ENCODE measurements at regions not wholly inside any gene's neighbourhood (a gene's known extent, or its start where the extent isn't known, plus 50 kb on each side); places are given as distances from the start of the nearest gene placed in this dataset.
A peak's percentile ranks its signal among the peaks of the same experiment; 100 is the strongest.

GRCh38 chr4:153140294-153140693 lies 63.9 kb upstream of the TRIM2 start:
- no peak for DNase-seq
- no peak overlapping the region for H3K4me3 ChIP-seq
- no peak for ATAC-seq (ENCODE audit: insufficient read depth, low FRiP score)
- no peaks in the 10 kb centered on the region for H3K27me3 ChIP-seq (ENCODE audit: control insufficient read depth in 3 of 3, insufficient read depth in 3 of 3, low read length in 2 of 3)
- H3K9me3 ChIP-seq (ENCODE audit: control insufficient read depth in 4 of 4, insufficient read depth in 3 of 4, low read length in 3 of 4), result peaks cover 0 to 2% (median 0%) of the 10 kb centered on the region in 4 donors
- H3K4me1 ChIP-seq (ENCODE audit: control insufficient read depth in 5 of 5, insufficient read depth in 5 of 5, low read length in 5 of 5), result peaks cover 0 to 19% (median 10%) of the 10 kb centered on the region in 5 donors
- no peaks in the 10 kb centered on the region for H3K36me3 ChIP-seq (ENCODE audit: control insufficient read depth in 4 of 4, insufficient read depth in 4 of 4, low read length in 4 of 4)
- H3K27ac ChIP-seq (ENCODE audit: low read depth in 1 of 2, low read length in 1 of 2), result no peak overlapping the region
- WGBS, 2 donors, result 84 to 91% methylated on average over 5 of the region's 5 CpGs
- TF ChIP-seq CTCF (IDR thresholded peaks at IDR 0.05; ENCODE audit: control extremely low read depth, extremely low read depth), result no peak
- H3K9ac ChIP-seq (ENCODE audit: insufficient read depth in 1 of 2, low read length in 2 of 2), result no peak overlapping the region

GRCh38 chr4:153141238-153141637 lies 63.0 kb upstream of the TRIM2 start:
- H3K9ac ChIP-seq (ENCODE audit: insufficient read depth in 1 of 2, low read length in 2 of 2), result no peak overlapping the region
- WGBS, 2 donors, result 63 to 75% methylated on average over 1 of the region's 1 CpG
- TF ChIP-seq CTCF (IDR thresholded peaks at IDR 0.05; ENCODE audit: control extremely low read depth, extremely low read depth), result no peak
- peaks cover 0 to 19% (median 11%) of the 10 kb centered on the region in 5 donors for H3K4me1 ChIP-seq (ENCODE audit: control insufficient read depth in 5 of 5, insufficient read depth in 5 of 5, low read length in 5 of 5)
- H3K36me3 ChIP-seq (ENCODE audit: control insufficient read depth in 4 of 4, insufficient read depth in 4 of 4, low read length in 4 of 4), result no peaks in the 10 kb centered on the region
- H3K27ac ChIP-seq (ENCODE audit: low read depth in 1 of 2, low read length in 1 of 2), result no peak overlapping the region
- H3K9me3 ChIP-seq (ENCODE audit: control insufficient read depth in 4 of 4, insufficient read depth in 3 of 4, low read length in 3 of 4), result peaks cover 0 to 2% (median 0%) of the 10 kb centered on the region in 4 donors
- no peak for ATAC-seq (ENCODE audit: insufficient read depth, low FRiP score)
- no peak overlapping the region for H3K4me3 ChIP-seq
- DNase-seq, result no peak
- no peaks in the 10 kb centered on the region for H3K27me3 ChIP-seq (ENCODE audit: control insufficient read depth in 3 of 3, insufficient read depth in 3 of 3, low read length in 2 of 3)

- no peak overlapping the region for H3K27ac ChIP-seq (ENCODE audit: low read depth in 1 of 2, low read length in 1 of 2)
These were observed 61.4 kb upstream of the TRIM2 start for GRCh38 chr4:153142700-153143438.

More at GRCh38 chr4:153142700-153143438, 61.4 kb upstream of the TRIM2 start:
- 48 to 50% methylated on average over 7 of the region's 7 CpGs for WGBS, 2 donors
- Histone ChIP-seq H3K4me3 (no peak overlapping the region), H3K9ac (ENCODE audit: insufficient read depth in 1 of 2, low read length in 2 of 2) (no peak overlapping the region), H3K9me3 (ENCODE audit: control insufficient read depth in 4 of 4, insufficient read depth in 3 of 4, low read length in 3 of 4) (peaks cover 0 to under 1% (median 0%) of the 10 kb centered on the region in 4 donors), H3K27me3 (ENCODE audit: control insufficient read depth in 3 of 3, insufficient read depth in 3 of 3, low read length in 2 of 3) (no peaks in the 10 kb centered on the region), H3K36me3 (ENCODE audit: control insufficient read depth in 4 of 4, insufficient read depth in 4 of 4, low read length in 4 of 4) (no peaks in the 10 kb centered on the region), H3K4me1 (ENCODE audit: control insufficient read depth in 5 of 5, insufficient read depth in 5 of 5, low read length in 5 of 5) (peaks cover 0 to 16% (median 12%) of the 10 kb centered on the region in 5 donors)
- TF ChIP-seq CTCF (IDR thresholded peaks at IDR 0.05; ENCODE audit: control extremely low read depth, extremely low read depth), result peak; percentile 73
- ATAC-seq (ENCODE audit: insufficient read depth, low FRiP score), result peak; percentile 74
- DNase-seq, result peak; percentile 87 to 92 (median 91)
